ENCODE measurements at regions not wholly inside any gene's neighbourhood (a gene's known extent, or its start where the extent isn't known, plus 50 kb on each side); places are given as distances from the start of the nearest gene placed in this dataset.

GRCh38 chr11:122179961-122180834, 64.2 kb upstream of the BLID start:
- TF ChIP-seq CTCF (IDR thresholded peaks at IDR 0.05; ENCODE audit: control insufficient read depth, extremely low read depth, insufficient read depth): no peak
- DNase-seq (ENCODE audit: low read depth): no peak
- no peak overlapping the region for H3K4me3 ChIP-seq (ENCODE audit: low read depth, low read length)

GRCh38 chr11:122178795-122179194, 62.8 kb upstream of the BLID start:
- TF ChIP-seq CTCF (IDR thresholded peaks at IDR 0.05; ENCODE audit: control insufficient read depth, extremely low read depth, insufficient read depth): no peak
- DNase-seq (ENCODE audit: low read depth): no peak
- no peak overlapping the region for H3K4me3 ChIP-seq (ENCODE audit: low read depth, low read length)

GRCh38 chr11:122177238-122177637, 61.2 kb upstream of the BLID start:
- TF ChIP-seq CTCF (IDR thresholded peaks at IDR 0.05; ENCODE audit: control insufficient read depth, extremely low read depth, insufficient read depth): no peak
- no peak for DNase-seq (ENCODE audit: low read depth)
- H3K4me3 ChIP-seq (ENCODE audit: low read depth, low read length): no peak overlapping the region

GRCh38 chr11:122176651-122177050, 60.6 kb upstream of the BLID start:
- H3K4me3 ChIP-seq (ENCODE audit: low read depth, low read length): no peak overlapping the region
- DNase-seq (ENCODE audit: low read depth): no peak
- TF ChIP-seq CTCF (IDR thresholded peaks at IDR 0.05; ENCODE audit: control insufficient read depth, extremely low read depth, insufficient read depth): no peak

- TF ChIP-seq CTCF (IDR thresholded peaks at IDR 0.05; ENCODE audit: control insufficient read depth, extremely low read depth, insufficient read depth): no peak
- no peak overlapping the region for H3K4me3 ChIP-seq (ENCODE audit: low read depth, low read length)
- DNase-seq (ENCODE audit: low read depth): no peak
These were observed 59.3 kb upstream of the BLID start for GRCh38 chr11:122175306-122175705.

- no peak for TF ChIP-seq CTCF (IDR thresholded peaks at IDR 0.05; ENCODE audit: control insufficient read depth, extremely low read depth, insufficient read depth)
- DNase-seq (ENCODE audit: low read depth): no peak
- H3K4me3 ChIP-seq (ENCODE audit: low read depth, low read length): no peak overlapping the region
These were observed 57.6 kb upstream of the BLID start for GRCh38 chr11:122173587-122173986.

- H3K4me3 ChIP-seq (ENCODE audit: low read depth, low read length): no peak overlapping the region
- no peak for DNase-seq (ENCODE audit: low read depth)
These were observed 57.0 kb upstream of the BLID start for GRCh38 chr11:122173074-122173450.

More at GRCh38 chr11:122173074-122173450, 57.0 kb upstream of the BLID start:
- no peak for TF ChIP-seq CTCF (IDR thresholded peaks at IDR 0.05; ENCODE audit: control insufficient read depth, extremely low read depth, insufficient read depth)
